Lower leg skin (tissue), 4 donors: ENCODE measurements at regions not wholly inside any gene's neighbourhood (a gene's known extent, or its start where the extent isn't known, plus 50 kb on each side); places are given as distances from the start of the nearest gene placed in this dataset.

Experiments used
- DNase-seq, 2 donors: peaks; one replicate each; pipeline ENCODE4 v3.0.0-alpha.2; 2019; ENCODE audit warnings: low spot score in 2 of 2
- H3K4me3 ChIP-seq: fragments of 200-600 bp; sonication (generic); 2 replicates; pipeline ENCODE4 v1.5.1; 2017; ENCODE audit warnings: mild to moderate bottlenecking, low read depth; ENCODE audit not compliant: poor library complexity, severe bottlenecking
- CTCF ChIP-seq, 3 donors: fragments of 450-650 bp; IDR thresholded peaks; one replicate each; pipeline ENCODE4 v1.5.1; 2016; ENCODE audit warnings: antibody characterized with exemption in 3 of 3, mild to moderate bottlenecking in 3 of 3, moderate library complexity in 2 of 3
- POLR2A ChIP-seq, 2 donors: fragments of 450-650 bp; IDR thresholded peaks; one replicate each; pipeline ENCODE4 v1.6.1; 2016 to 2017; ENCODE audit warnings: antibody characterized with exemption in 2 of 2, mild to moderate bottlenecking in 1 of 2, moderate library complexity in 1 of 2
- WGBS, 2 donors: methylation state at CpG; one replicate each; pipeline ENCODE4 v1.1.5; 2018; 5-methylcytosine and 5-hydroxymethylcytosine counted together
- intact Hi-C: fragments of 100-400 bp; cut with DNase I; formaldehyde crosslinking; loops from one replicate; pipeline ENCODE4 v1.15.0; 2023; ENCODE audit warnings: low total_unique reads

GRCh38 chr1:212500983-212501382 is 68.3 kb downstream of the NENF start:
- intact Hi-C loops, result no loop called here
- H3K4me3 ChIP-seq, result no peak overlapping the region
- TF ChIP-seq POLR2A (IDR thresholded peaks at IDR 0.05) (no peak), CTCF (IDR thresholded peaks at IDR 0.05) (no peak)
- WGBS, 2 donors, result 66 to 79% methylated on average over 1 of the region's 1 CpG
- DNase-seq, result no peak

- 88 to 91% methylated on average over 3 of the region's 3 CpGs for WGBS, 2 donors
- TF ChIP-seq POLR2A (IDR thresholded peaks at IDR 0.05) (no peak), CTCF (IDR thresholded peaks at IDR 0.05) (no peak)
- DNase-seq, result no peak
- no peak overlapping the region for H3K4me3 ChIP-seq
- intact Hi-C loops, result no loop called here
Measured at GRCh38 chr1:212503714-212504113, 71.0 kb downstream of the NENF start.

GRCh38 chr1:212504171-212504803 is 71.6 kb downstream of the NENF start:
- 87 to 90% methylated on average over 4 of the region's 4 CpGs for WGBS, 2 donors
- intact Hi-C loops, result no loop called here

GRCh38 chr1:212506666-212507065 is 73.9 kb downstream of the NENF start:
- intact Hi-C loops, result no loop called here
- DNase-seq, result no peak
- TF ChIP-seq POLR2A (IDR thresholded peaks at IDR 0.05) (no peak), CTCF (IDR thresholded peaks at IDR 0.05) (no peak)
- H3K4me3 ChIP-seq, result no peak overlapping the region

More at GRCh38 chr1:212504171-212504803, 71.6 kb downstream of the NENF start:
- no peak for DNase-seq
- TF ChIP-seq CTCF (IDR thresholded peaks at IDR 0.05) (no peak), POLR2A (IDR thresholded peaks at IDR 0.05) (no peak)
- H3K4me3 ChIP-seq, result no peak overlapping the region

GRCh38 chr1:212507369-212507768 is 74.6 kb downstream of the NENF start:
- 63 to 86% methylated on average over 7 of the region's 7 CpGs for WGBS, 2 donors
- no peak for DNase-seq
- no peak for TF ChIP-seq CTCF (IDR thresholded peaks at IDR 0.05)
- TF ChIP-seq POLR2A (IDR thresholded peaks at IDR 0.05), result no peak
- intact Hi-C loops, result no loop called here
- no peak overlapping the region for H3K4me3 ChIP-seq
